GM21447 (cell line): ENCODE measurements at regions not wholly inside any gene's neighbourhood (a gene's known extent, or its start where the extent isn't known, plus 50 kb on each side); places are given as distances from the start of the nearest gene placed in this dataset.
A peak's percentile ranks its signal among the peaks of the same experiment; 100 is the strongest.
"Not testable (repeated sequence)": the region's sequence is repeated elsewhere in the genome, so short reads cannot be mapped to it uniquely, and the experiment has no call there.

Experiments used
- ATAC-seq: cut with Tn5 transposase; IDR thresholded peaks from one replicate; pipeline ENCODE4 v1.9.1; 2021; ENCODE audit not compliant: unreplicated experiment

DNA sequence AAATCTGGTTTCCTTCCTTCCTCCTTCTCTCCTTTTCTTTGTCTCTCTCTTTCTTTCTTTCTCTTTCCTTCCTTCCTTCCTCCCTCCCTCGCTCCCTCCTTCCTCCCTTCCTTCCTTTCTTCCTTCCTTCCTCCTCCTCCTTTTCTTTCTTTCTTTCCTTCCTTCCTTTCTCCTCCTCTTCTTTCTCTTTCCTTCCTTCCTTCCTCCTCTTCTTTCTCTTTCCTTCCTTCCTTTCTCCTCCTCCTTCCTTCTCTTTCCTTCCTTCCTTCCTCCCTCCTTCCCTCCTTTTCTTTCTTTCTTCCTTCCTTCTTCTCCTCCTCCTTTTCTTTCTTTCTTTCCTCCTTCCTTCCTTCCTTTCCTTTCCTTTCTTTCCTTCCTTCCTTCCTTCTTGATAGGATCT, 61.2 kb downstream of the VIP start:
- ATAC-seq = no peak

DNA sequence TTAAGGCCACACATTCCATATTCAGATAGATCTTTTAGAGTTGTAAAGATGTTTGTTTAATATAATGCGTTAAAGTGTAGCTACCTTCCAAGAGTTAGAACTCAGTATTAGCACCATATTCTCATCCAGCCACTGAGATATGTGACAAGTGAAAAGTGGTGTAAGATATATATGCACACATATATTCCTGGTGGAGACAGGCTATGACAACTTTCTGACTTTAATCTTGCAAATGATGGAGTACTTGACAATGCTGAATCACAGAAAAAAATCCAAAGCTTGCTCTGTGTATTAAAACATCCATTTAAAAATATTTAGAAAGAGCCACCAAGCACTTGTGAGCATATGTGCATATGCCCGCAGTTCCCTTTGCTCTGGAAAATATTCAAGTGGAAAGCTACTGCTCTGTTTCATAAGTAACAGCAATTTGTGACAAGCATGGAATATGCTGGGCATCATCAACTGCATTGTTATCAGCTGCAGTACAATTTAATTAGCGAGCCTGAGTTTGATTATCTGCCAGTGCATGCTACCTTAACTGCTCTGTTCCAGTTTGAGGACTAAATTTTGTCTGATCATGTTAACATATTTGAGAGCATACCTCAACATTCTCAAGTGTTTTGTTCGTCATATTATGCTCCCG, 64.8 kb downstream of the VIP start:
- no peak for ATAC-seq

DNA sequence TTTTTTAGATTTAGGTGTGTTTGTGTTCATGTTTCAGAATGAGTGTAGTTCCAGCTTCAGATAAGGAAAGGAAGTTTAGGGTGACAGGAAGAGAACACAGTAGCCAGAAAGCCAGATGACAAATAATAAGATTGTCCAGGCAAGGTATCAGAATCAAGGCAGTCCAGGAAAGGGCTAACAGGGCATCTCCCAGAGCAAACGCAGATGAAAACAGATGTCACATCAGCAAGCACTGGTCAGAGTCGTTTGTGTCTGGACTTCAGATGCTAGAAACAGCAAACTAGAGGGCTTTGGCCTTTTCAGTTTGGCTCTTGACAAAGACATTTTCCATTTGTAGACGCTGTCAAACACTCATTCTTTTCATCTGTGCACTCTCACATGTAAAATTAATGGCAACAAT, 65.5 kb downstream of the VIP start:
- no peak for ATAC-seq

DNA sequence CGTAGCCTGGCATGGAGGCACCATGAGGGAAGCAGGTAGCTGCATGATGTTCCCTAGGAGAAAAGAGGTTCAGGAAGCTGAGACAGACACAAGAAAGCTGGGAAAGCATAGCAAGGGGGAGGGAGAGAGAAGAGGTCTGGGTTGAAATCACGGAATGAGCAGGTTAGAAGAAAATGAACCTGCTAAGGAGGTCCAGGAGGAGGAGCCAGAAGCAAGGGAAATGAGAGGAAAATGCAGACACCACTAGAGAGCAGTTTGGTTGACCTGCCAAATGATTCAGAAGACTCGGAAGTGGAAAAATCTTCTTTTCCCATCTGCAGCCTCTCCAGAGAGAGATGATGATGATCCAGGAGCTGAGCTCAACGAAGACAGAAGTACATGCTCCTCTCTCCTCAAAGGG, 70.9 kb downstream of the VIP start:
- no peak for ATAC-seq

DNA sequence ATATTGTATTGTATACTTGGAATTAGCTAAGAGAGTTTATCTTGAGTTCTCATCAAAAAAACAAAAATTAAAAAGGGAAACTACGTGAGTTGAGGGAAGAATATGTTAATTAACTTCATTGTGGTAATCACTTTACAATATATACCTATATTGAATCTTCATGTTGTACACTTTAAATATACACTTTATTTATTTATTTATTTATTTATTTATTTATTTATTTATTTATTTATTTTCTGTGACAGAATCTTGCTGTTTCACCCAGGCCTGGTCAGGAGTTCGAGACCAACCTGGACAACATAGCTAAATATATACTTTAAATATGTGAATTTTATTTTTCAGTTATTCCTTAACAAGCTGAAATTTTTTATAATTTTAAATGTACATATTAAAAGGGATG, 74.1 kb downstream of the VIP start:
- ATAC-seq = no peak

DNA sequence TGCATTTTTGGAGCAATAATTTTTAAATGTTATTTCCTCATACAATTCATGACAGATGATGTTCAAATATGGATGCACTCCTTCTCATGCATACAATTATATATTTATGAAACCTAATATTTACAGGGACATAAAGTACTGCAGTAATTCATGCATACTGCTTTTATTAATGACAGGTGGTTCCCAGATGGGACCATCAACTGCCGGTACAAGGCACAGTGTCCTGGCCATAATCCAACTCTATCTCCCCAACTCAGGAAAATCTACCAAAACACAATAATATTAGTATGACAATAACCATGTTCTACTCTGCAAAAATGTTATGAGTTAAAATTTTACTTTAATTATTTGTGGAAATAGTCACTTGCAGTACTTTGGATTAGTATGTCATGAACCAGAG, 77.8 kb downstream of the VIP start:
- no peak for ATAC-seq

DNA sequence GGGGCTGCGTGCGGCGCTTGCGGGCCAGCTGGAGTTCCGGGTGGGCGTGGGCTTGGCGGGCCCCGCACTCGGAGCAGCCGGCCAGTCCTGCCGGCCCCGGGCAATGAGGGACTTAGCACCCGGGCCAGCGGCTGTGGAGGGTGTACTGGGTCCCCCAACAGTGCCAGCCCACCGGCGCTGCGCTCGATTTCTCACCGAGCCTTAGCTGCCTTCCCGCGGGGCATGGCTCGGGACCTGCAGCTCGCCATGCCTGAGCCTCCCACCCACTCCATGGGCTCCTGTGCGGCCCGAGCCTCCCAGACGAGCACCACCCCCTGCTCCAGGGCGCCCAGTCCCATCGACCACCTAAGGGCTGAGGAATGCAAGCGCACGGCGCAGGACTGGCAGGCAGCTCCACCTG, 83.8 kb downstream of the VIP start:
- ATAC-seq = not testable (repeated sequence)

DNA sequence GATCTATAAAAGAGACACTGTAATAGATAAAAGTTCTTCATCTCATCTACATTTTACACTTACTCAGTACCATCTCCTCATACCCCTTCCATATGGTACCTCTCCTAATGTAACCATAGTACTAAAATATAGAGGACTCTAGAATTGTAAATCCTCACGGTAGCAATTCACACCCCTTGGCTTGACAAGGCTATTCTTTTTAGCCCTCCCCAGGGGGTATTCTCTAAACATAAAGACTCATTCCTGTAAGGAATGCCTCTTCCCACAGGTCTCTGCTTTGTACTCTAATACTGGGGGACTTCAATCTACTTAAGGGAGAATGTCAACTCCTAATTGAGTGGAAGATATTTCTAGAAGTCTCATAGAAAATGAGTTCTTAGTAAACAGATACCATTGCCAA, 85.9 kb downstream of the VIP start:
- ATAC-seq = no peak

DNA sequence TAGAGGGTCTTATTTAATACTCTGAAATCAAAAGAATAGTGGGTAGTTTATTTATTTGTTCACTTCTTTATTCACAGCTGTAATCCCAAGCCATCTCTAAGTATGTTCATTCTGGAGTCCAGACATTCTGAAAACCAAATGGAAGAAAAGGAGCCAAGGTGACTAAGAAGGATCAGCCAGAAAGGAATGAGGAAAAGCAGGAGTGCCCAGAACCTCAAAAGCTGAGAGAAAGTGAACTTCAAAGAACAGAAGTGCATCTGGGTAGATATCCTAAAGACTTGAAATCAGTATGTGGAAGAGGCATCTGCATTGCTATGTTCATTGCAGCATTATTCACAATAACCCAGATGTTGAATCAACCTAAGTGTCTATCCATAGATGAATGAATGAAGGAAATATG, 94.8 kb downstream of the VIP start:
- no peak for ATAC-seq

DNA sequence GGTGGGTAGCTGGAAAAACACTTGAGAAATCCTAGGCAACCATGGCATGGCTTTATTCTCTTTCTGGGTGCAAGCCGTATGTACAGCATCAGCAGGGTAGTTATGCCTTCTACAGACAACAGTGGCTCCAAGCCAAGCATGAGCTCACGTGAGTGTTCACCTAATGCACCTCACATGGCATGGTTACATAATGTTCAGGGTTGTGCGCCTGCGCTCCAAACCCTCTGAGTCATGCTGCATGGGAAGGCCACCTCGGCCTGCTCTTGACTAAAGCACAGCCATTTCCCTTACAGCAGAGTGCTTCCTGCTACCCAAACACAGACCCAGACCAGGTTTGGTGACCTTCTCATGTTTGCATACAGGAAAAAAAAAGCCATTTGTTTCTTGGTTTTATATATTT, 96.2 kb downstream of the VIP start:
- no peak for ATAC-seq

DNA sequence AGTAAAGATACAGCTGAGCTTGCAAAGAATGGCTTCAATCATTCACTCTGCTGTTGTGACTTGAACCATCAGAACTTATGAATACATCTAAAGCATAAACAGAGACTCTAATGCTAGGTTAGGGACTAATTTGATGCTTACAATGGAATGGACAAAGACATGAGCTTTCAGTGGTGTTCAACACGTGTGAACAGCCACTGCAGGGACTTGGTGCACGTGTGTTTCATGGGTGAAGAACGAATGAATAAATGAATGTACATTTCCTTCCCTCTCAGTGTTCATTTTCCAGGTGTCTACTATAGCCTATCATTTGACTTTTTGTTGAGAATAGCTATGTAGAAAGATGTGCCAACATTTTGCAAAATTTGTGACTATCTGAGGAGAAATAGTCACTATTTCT, 98.3 kb downstream of the VIP start:
- no peak for ATAC-seq

DNA sequence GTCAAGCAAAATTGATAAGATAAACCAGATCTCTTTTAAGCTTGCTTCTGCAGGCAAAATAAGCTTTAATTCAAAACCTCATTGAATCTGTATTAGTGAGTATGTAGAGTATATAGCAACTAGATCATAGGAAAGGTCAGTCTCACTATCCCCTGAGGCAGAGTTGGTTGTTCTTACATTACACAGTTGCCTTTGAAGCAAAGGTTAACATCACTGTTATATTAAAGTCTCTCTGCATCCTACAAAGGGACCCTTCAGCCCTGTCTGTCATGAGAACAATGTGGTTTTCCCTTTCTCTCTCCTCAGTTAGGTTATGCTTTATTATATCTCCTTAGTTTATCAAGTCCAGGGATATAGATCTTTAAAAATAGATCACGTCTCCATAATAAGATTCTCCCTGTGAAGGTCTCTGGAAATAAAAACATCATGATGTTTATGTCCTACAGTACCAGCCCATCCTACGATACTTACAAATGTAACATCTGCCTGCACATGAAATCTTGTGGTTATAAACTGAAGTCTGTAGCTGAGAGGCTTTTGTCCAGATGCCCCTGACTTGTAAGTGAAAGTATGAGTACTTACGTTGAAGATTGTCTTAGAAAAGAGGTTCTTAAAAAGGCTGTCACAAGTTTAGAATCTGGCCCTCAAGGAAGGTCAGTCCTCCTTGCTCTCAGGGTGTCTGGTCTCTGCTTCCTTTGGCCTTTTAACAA, 103.6 kb downstream of the VIP start:
- no peak for ATAC-seq

DNA sequence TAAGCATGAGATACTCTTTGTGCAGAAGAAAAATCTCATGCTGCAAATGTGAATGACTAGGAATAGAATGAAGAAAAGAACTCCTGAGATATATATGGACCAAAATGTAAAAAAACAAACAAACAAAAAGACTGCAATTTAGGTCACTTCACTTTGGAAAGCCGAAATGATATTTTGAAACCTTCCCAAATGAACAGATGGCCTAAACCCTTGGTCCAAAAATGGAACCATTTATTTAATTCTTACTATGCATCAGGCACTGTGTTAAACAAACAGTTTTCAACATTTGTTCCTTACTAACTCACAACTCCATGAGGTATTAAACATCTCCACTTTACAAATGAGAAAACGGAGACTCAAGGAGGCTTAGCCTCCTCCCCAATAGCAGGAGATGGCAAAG, 107.5 kb downstream of the VIP start:
- ATAC-seq = no peak

DNA sequence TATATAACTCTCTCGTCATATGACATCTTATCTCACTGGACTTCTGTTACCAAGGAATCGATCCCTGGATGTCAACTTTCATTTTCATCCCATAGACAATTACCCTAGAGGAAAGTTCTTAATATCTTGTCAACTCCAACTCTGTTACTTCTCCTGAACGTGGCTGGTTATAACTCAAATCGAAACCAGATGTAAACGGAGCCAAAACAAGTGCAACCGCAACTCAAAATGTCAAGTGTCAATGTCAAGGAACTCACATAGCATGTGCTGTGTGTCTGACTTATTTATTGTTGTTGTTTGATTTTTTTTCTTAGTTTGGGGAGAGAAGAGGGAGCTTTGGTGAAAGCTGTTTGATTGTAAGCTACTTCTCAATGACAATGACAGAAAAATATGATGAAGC, 108.6 kb downstream of the VIP start:
- ATAC-seq = no peak

DNA sequence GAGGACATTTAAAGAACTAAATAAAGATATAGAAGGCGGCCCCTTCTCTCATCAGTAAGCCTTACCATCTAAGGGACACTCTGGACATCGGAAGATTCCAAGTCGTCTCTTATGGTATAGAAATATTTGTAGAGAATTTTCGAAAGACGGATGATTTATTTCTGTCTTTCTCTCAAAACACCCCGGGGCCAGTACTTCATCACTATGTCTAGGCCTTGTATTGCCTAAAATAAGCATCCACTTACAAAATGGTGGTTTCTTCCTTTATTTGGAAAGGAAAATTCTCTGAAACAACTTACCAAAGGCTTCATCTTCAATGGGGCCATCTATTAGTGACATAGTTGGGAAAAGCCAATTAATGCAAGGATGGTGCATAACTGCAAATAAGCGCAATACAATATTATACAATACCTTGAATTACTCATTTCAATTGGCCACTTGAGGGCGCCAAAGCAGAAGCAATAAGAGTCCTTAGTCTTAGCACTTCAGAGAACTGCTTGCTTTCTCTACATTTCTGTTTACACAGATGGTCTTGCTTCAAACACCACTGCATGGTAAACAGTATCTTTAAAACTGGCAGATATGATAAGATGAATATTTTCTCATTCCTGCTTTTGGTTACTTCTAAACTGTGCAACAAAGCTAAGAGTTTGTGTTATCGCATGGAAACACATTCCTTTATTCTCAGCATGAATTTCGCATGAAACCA, 113.2 kb downstream of the VIP start:
- peak; percentile 95 for ATAC-seq

DNA sequence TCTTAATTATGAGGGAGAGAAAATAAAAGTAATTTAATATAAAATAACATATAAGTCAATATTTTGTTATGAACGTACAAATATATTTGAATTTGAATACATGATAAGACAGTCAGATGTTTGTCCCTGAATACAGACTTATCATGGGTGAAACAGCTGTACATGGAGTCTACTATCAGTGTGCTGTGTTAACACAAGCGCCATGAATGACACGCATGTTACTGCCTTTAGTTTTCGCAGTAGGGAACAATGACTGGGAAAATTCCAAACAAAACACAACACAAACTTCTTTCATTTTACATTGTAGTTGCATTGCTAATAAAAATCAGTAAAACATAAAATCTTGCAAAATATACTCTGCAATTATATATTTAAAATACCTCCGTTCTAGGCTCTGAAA, 108.6 kb downstream of the FBXO5 start:
- no peak for ATAC-seq

DNA sequence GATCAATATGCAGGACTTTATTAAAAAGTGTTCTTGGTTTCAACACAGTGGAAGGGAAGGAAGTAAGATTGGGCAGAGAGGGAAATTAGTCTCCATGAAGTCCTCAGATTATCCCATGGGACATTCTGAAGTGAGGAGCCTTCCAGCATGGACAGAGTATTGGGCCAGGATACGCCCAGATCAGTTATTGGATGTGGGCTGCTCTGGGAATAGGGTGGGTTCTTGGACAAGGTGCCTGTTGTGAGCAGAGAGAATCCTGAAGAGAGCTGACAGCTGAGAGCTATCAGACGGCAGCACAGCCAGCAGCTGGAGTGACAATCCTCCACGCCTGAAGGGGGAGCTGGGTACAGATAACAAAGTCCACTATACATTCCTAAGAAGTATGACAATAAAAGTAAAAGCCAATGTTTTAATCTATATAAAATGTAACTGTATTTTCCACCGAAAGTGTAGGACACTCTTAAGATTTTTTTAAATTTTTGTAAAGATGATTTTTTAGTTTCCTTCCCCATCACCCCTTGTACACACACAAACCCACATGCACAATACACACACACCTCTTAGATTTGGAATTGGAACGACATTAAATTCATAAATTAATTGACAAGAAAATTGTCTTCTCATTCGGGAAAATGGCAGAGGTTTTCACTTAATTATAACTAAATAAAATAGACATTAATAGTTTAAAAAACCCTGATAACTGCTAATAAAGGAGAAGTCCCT, 107.8 kb downstream of the FBXO5 start:
- ATAC-seq = no peak

DNA sequence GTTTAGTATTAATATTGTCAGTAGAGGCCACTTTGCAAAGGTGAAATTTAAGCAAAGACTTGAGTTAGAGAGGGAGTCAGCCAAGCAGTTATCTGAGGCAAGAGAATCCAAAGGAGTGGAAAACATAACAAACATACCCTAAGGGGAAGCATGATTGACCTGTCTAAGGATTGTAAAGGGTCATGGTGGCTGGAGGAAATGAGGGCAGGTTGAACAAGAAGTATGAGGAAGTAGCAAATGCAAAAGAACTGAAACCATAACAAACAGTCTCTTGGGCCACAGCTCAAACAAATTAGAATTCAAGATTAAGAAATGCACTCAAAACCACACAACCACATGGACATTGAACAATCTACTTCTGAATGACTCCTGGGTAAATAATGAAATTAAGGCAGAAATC, 103.2 kb downstream of the FBXO5 start:
- ATAC-seq = no peak

DNA sequence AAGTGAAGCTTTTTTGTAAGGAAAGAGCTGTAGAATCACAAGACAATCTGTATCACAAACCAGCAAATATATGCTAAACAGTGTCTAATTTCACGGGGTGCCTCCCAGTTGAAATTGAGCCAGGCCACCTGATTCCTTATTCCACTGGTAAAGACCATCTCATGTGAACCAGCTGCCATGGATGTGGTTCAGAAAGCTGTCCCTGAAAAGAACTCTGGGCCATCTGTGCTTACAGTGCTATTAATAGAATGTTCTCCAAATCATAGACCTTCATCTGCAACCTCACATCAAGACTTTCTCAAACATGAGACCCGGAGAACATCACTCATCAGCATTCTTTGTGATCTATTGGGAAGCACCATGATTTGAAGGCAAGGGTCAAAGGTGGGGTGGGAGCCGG, 89.7 kb downstream of the FBXO5 start:
- ATAC-seq = no peak

DNA sequence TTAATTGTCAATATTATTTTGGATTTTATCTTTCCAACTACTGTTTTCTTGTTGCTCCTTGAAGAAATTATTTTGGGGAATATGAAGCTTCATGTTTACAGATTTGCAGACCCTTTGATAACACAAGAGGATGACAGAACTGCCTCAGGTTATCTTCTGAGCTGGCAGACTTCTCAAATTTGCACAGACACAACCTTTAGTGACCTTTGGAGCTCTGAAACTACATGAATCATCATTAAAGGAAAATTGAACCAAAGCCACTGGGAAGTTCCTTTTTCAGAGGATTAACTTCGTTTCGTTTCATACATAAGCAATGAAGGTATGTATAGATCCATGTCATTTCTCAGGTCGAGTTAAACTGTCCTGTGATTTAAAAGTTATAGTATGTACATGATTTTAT, 85.9 kb downstream of the FBXO5 start:
- ATAC-seq = no peak

DNA sequence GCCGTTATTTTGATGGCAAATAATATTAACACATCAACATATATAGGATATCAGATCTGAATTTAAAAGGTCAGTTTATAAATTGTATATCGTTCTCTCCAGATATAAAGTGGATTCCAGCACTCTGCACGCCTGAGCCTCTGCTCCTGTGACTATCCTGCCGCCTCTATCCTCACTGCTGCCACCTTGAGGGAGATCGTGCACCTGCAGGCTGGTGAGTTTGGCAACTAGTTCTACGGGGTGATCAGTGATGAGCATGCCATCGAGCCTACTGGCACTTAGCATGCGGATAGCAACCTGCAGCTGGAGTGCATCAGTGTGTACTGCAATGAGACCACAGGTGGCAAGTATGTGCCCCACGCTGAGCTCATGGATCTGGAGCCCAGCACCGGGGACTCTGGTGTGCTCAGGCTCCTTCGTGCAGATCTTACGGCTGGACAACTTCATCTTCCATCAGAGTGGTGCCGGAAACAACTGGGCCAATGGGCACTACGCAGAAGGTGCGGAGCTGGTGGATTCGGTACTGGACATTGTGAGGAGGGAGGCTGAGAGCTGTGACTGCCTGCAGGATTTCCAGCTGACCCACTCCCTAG, 84.9 kb downstream of the FBXO5 start:
- ATAC-seq = peak; percentile 99
